GM23338 (cell line): ENCODE measurements at regions not wholly inside any gene's neighbourhood (a gene's known extent, or its start where the extent isn't known, plus 50 kb on each side); places are given as distances from the start of the nearest gene placed in this dataset.
A peak's percentile ranks its signal among the peaks of the same experiment; 100 is the strongest.

Source experiments
- ATAC-seq: fragments of 200-7000 bp; cut with Tn5 transposase; 3 replicates; pipeline ENCODE4 v1.9.1; 2020
- DNase-seq: peaks from one replicate; pipeline ENCODE4 v3.0.0-alpha.2; 2015; ENCODE audit warnings: low spot score
- H2AFZ ChIP-seq: fragments of 200-600 bp; sonication (generic); 2 replicates; pipeline ENCODE4 v1.8.0; 2016; ENCODE audit warnings: antibody characterized with exemption, mild to moderate bottlenecking, moderate library complexity
- H3F3A ChIP-seq: fragments of 200-600 bp; sonication (generic); replicated peaks from 2 replicates; pipeline ENCODE4 v1.8.0; 2017; ENCODE audit warnings: antibody characterized with exemption, mixed run types, low read depth
- H3K27ac ChIP-seq: fragments of 200-600 bp; sonication (generic); 2 replicates; pipeline ENCODE4 v1.6.1; 2016; ENCODE audit warnings: low read depth
- H3K27me3 ChIP-seq: fragments of 200-600 bp; sonication (generic); 2 replicates; pipeline ENCODE4 v1.8.0; 2016; ENCODE audit warnings: mild to moderate bottlenecking, mixed run types, moderate library complexity; ENCODE audit not compliant: insufficient read depth
- H3K36me3 ChIP-seq: fragments of 200-600 bp; sonication (generic); 2 replicates; pipeline ENCODE4 v1.8.0; 2016; ENCODE audit warnings: mild to moderate bottlenecking; ENCODE audit not compliant: insufficient read depth
- H3K4me1 ChIP-seq: fragments of 200-600 bp; sonication (generic); 2 replicates; pipeline ENCODE4 v1.8.0; 2016; ENCODE audit warnings: mild to moderate bottlenecking, moderate library complexity; ENCODE audit not compliant: insufficient read depth
- H3K4me2 ChIP-seq: fragments of 200-600 bp; sonication (generic); 2 replicates; pipeline ENCODE4 v1.7.1; 2017; ENCODE audit warnings: mixed run types
- H3K4me3 ChIP-seq: fragments of 200-600 bp; sonication (generic); 2 replicates; pipeline ENCODE4 v1.6.1; 2016; ENCODE audit warnings: mixed run types
- H3K79me2 ChIP-seq: fragments of 200-600 bp; sonication (generic); replicated peaks from 2 replicates; pipeline ENCODE4 v1.8.0; 2017; ENCODE audit warnings: mild to moderate bottlenecking; ENCODE audit not compliant: insufficient read depth
- H3K9me2 ChIP-seq: fragments of 200-600 bp; sonication (generic); 2 replicates; pipeline ENCODE4 v1.8.0; 2017; ENCODE audit not compliant: insufficient read depth
- H4K20me1 ChIP-seq: fragments of 200-600 bp; sonication (generic); replicated peaks from 2 replicates; pipeline ENCODE4 v1.8.0; 2017; ENCODE audit warnings: mild to moderate bottlenecking; ENCODE audit not compliant: insufficient read depth
- H3K27ac Mint-ChIP-seq: 2 replicates; pipeline ENCODE4 v1.8.0; 2020; ENCODE audit warnings: inconsistent platforms, mild to moderate bottlenecking, moderate library complexity, mixed read lengths
- H3K27me3 Mint-ChIP-seq: 3 replicates; pipeline ENCODE4 v1.8.0; 2022; ENCODE audit warnings: low read depth, mild to moderate bottlenecking, moderate library complexity, mixed read lengths, inconsistent platforms; ENCODE audit not compliant: insufficient read depth, poor library complexity
- H3K36me3 Mint-ChIP-seq: 3 replicates; pipeline ENCODE4 v1.8.0; 2021; ENCODE audit warnings: low read depth, mild to moderate bottlenecking, inconsistent platforms, moderate library complexity, mixed read lengths
- H3K4me1 Mint-ChIP-seq: 3 replicates; pipeline ENCODE4 v1.8.0; 2020; ENCODE audit warnings: mild to moderate bottlenecking, inconsistent platforms, mixed read lengths
- H3K4me3 Mint-ChIP-seq: 3 replicates; pipeline ENCODE4 v1.8.0; 2021; ENCODE audit warnings: moderate library complexity, mild to moderate bottlenecking, inconsistent platforms, mixed read lengths
- H3K9me3 Mint-ChIP-seq: 3 replicates; pipeline ENCODE4 v1.8.0; 2020; ENCODE audit warnings: moderate library complexity, mild to moderate bottlenecking, inconsistent platforms, mixed read lengths
- ZNF114 ChIP-seq: fragments of 250-450 bp; sonication (Bioruptor Pico); IDR thresholded peaks from 2 replicates; pipeline ENCODE4 v1.5.0; 2020; ENCODE audit warnings: mild to moderate bottlenecking, moderate library complexity
- ZNF331 ChIP-seq: fragments of 250-450 bp; sonication (Bioruptor Pico); IDR thresholded peaks from 2 replicates; pipeline ENCODE4 v1.5.0; 2020; ENCODE audit warnings: low read depth, mild to moderate bottlenecking, moderate library complexity
- TF ChIP-seq, protein P1 (sequence below), 2 experiments: fragments of 200-600 bp in 1 of 2; sonication (generic) in 1 of 2; conservative IDR thresholded peaks; 2 replicates each; pipeline versions ENCODE4 v1.5.1 to v1.6.1; 2016 to 2017; ENCODE audit warnings: antibody characterized with exemption in 2 of 2, low read depth in 2 of 2, mild to moderate bottlenecking in 2 of 2, moderate library complexity in 1 of 2
- TF ChIP-seq, protein P2 (sequence below): fragments of 250-450 bp; sonication (Bioruptor Pico); IDR thresholded peaks from 2 replicates; pipeline ENCODE4 v1.5.0; 2020; ENCODE audit warnings: mild to moderate bottlenecking, moderate library complexity

DNA sequence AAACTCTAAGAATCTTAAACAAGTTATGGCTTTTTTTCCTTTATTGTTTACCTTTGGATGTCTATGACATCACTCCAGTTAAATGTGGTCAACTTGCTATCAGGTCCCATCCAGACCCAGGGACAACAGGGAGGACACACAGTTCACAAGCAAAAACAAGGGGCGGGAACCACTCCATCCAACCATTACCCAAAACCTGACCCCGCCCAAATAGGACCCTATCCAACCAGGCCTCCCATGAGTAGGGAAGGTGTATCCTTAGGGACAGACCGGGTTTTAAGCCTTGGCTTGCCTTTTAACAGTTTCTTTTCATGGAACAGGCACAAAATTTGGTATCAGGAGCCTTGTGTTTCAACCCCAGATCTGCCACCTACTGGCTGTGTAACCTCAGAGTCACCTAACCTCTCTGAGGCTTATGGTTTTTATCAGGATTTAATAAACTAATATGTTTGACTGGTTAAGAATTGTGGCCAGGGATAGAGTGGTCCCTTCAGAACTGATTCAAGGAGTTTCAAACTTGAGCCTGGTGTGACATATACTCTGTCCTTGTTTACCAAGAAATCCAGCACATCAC is 127.7 kb upstream of the RAD23B start:
- peak; percentile 28 for ATAC-seq
- Mint-ChIP-seq H3K27ac (no peak overlapping the region), H3K36me3 (no peaks in the 10 kb centered on the region), H3K27me3 (no peaks in the 10 kb centered on the region), H3K4me1 (peaks cover 9% of the 10 kb centered on the region; the same call in 1 of the 3 replicates), H3K4me3 (no peak overlapping the region), H3K9me3 (no peaks in the 10 kb centered on the region)
- TF ChIP-seq ZNF331 (CRISPR knock-in tag) = no peak
- TF ChIP-seq, protein P1, sequence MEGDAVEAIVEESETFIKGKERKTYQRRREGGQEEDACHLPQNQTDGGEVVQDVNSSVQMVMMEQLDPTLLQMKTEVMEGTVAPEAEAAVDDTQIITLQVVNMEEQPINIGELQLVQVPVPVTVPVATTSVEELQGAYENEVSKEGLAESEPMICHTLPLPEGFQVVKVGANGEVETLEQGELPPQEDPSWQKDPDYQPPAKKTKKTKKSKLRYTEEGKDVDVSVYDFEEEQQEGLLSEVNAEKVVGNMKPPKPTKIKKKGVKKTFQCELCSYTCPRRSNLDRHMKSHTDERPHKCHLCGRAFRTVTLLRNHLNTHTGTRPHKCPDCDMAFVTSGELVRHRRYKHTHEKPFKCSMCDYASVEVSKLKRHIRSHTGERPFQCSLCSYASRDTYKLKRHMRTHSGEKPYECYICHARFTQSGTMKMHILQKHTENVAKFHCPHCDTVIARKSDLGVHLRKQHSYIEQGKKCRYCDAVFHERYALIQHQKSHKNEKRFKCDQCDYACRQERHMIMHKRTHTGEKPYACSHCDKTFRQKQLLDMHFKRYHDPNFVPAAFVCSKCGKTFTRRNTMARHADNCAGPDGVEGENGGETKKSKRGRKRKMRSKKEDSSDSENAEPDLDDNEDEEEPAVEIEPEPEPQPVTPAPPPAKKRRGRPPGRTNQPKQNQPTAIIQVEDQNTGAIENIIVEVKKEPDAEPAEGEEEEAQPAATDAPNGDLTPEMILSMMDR (conservative IDR thresholded peaks at IDR 0.05; ENCODE audit: low read depth in 2 of 2) = peak; percentile 47 to 58
- H3K27ac ChIP-seq = no peak overlapping the region
- H3K4me2 ChIP-seq = no peak overlapping the region
- no peak overlapping the region for H2AFZ ChIP-seq
- H3K27me3 ChIP-seq = no peaks in the 10 kb centered on the region
- H3K4me3 ChIP-seq = no peak overlapping the region
- peak; percentile 42 for DNase-seq
- H3K4me1 ChIP-seq = 0 out of 2 replicates have a peak, but pooled peaks cover 3% of the 10 kb centered on the region
- no peaks in the 10 kb centered on the region for H3K79me2 ChIP-seq
- H3K36me3 ChIP-seq = no peaks in the 10 kb centered on the region
- no peaks in the 10 kb centered on the region for H4K20me1 ChIP-seq
- peaks cover 2% of the 10 kb centered on the region; the same call in 1 of the 2 replicates for H3K9me2 ChIP-seq
- H3F3A ChIP-seq = no peaks in the 10 kb centered on the region

DNA sequence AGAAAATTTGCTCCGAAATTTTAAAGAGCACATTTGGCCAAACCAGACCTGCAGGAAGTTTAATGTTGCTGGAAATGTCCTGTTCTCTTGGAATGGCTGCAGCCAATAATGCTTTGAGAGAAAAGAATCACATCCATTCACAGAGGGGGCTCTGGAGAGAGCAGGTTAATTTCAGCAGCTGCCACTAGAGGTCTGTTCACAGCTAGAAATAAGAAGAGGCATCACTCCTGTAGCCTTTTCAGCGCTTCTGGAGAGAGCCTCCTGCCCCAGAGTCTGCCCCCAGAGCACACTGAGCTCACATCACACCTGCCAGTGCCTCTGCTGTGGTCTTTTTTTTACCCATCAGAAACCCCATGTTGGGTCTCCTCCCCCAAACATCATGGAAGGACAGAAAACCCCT is 124.8 kb upstream of the RAD23B start:
- ATAC-seq = peak; percentile 99
- no peak overlapping the region for H3K27ac ChIP-seq

More for the DNA sequence above, 124.8 kb upstream of the RAD23B start:
- Histone ChIP-seq H3K27me3 (no peaks in the 10 kb centered on the region), H4K20me1 (no peaks in the 10 kb centered on the region), H3F3A (no peaks in the 10 kb centered on the region), H3K4me1 (0 out of 2 replicates have a peak, but pooled peaks cover 3% of the 10 kb centered on the region), H3K36me3 (no peaks in the 10 kb centered on the region), H3K79me2 (no peaks in the 10 kb centered on the region), H2AFZ (no peak overlapping the region), H3K4me3 (no peak overlapping the region), H3K9me2 (no peaks in the 10 kb centered on the region), H3K4me2 (no peak overlapping the region)
- peak; percentile 83 for DNase-seq
- H3K27me3 Mint-ChIP-seq = no peaks in the 10 kb centered on the region
- TF ChIP-seq ZNF331 (CRISPR knock-in tag) (no peak), ZNF114 (CRISPR knock-in tag) (no peak)
- TF ChIP-seq, protein P1 (conservative IDR thresholded peaks at IDR 0.05; ENCODE audit: low read depth in 2 of 2) = peak; percentile 64 to 73
- TF ChIP-seq, protein P2, sequence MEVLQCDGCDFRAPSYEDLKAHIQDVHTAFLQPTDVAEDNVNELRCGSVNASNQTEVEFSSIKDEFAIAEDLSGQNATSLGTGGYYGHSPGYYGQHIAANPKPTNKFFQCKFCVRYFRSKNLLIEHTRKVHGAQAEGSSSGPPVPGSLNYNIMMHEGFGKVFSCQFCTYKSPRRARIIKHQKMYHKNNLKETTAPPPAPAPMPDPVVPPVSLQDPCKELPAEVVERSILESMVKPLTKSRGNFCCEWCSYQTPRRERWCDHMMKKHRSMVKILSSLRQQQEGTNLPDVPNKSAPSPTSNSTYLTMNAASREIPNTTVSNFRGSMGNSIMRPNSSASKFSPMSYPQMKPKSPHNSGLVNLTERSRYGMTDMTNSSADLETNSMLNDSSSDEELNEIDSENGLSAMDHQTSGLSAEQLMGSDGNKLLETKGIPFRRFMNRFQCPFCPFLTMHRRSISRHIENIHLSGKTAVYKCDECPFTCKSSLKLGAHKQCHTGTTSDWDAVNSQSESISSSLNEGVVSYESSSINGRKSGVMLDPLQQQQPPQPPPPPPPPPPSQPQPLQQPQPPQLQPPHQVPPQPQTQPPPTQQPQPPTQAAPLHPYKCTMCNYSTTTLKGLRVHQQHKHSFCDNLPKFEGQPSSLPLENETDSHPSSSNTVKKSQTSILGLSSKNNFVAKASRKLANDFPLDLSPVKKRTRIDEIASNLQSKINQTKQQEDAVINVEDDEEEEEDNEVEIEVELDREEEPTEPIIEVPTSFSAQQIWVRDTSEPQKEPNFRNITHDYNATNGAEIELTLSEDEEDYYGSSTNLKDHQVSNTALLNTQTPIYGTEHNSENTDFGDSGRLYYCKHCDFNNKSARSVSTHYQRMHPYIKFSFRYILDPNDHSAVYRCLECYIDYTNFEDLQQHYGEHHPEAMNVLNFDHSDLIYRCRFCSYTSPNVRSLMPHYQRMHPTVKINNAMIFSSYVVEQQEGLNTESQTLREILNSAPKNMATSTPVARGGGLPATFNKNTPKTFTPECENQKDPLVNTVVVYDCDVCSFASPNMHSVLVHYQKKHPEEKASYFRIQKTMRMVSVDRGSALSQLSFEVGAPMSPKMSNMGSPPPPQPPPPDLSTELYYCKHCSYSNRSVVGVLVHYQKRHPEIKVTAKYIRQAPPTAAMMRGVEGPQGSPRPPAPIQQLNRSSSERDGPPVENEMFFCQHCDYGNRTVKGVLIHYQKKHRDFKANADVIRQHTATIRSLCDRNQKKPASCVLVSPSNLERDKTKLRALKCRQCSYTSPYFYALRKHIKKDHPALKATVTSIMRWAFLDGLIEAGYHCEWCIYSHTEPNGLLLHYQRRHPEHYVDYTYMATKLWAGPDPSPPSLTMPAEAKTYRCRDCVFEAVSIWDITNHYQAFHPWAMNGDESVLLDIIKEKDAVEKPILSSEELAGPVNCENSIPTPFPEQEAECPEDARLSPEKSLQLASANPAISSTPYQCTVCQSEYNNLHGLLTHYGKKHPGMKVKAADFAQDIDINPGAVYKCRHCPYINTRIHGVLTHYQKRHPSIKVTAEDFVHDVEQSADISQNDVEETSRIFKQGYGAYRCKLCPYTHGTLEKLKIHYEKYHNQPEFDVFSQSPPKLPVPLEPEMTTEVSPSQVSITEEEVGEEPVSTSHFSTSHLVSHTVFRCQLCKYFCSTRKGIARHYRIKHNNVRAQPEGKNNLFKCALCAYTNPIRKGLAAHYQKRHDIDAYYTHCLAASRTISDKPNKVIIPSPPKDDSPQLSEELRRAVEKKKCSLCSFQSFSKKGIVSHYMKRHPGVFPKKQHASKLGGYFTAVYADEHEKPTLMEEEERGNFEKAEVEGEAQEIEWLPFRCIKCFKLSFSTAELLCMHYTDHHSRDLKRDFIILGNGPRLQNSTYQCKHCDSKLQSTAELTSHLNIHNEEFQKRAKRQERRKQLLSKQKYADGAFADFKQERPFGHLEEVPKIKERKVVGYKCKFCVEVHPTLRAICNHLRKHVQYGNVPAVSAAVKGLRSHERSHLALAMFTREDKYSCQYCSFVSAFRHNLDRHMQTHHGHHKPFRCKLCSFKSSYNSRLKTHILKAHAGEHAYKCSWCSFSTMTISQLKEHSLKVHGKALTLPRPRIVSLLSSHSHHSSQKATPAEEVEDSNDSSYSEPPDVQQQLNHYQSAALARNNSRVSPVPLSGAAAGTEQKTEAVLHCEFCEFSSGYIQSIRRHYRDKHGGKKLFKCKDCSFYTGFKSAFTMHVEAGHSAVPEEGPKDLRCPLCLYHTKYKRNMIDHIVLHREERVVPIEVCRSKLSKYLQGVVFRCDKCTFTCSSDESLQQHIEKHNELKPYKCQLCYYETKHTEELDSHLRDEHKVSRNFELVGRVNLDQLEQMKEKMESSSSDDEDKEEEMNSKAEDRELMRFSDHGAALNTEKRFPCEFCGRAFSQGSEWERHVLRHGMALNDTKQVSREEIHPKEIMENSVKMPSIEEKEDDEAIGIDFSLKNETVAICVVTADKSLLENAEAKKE = peak; percentile 72; the same call in 1 of the 2 replicates
- H3K4me1 Mint-ChIP-seq = peaks cover 9% of the 10 kb centered on the region; the same call in 1 of the 3 replicates
- no peak overlapping the region for H3K27ac Mint-ChIP-seq
- no peaks in the 10 kb centered on the region for H3K9me3 Mint-ChIP-seq
- no peaks in the 10 kb centered on the region for H3K36me3 Mint-ChIP-seq
- no peak overlapping the region for H3K4me3 Mint-ChIP-seq
